SK-N-DZ (cell line): ENCODE measurements at regions not wholly inside any gene's neighbourhood (a gene's known extent, or its start where the extent isn't known, plus 50 kb on each side); places are given as distances from the start of the nearest gene placed in this dataset.

ENCODE experiments used
- DNase-seq: peaks from one replicate; pipeline ENCODE4 v3.0.0-alpha.2; 2015; ENCODE audit warnings: low spot score

DNA sequence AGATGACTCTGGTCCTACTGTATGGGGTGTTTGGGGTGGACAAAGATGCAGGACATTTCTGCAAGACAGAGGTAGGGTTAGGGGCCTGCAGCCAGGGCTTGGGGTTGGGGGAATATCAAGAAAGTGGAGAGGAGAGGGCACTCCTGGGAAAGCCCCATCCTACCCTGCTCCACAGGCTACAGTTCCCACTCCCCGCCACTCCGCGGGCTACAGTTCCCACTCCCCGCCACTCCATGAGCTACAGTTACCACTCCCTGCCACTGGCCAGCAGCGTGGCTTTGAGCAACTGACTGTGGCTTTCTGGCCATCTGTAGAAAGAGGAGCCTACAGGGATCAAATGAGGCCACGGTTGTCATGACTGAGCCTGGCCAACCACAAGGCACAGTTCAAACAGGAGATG lies 93.8 kb upstream of the GRIK3 start:
- no peak for DNase-seq

DNA sequence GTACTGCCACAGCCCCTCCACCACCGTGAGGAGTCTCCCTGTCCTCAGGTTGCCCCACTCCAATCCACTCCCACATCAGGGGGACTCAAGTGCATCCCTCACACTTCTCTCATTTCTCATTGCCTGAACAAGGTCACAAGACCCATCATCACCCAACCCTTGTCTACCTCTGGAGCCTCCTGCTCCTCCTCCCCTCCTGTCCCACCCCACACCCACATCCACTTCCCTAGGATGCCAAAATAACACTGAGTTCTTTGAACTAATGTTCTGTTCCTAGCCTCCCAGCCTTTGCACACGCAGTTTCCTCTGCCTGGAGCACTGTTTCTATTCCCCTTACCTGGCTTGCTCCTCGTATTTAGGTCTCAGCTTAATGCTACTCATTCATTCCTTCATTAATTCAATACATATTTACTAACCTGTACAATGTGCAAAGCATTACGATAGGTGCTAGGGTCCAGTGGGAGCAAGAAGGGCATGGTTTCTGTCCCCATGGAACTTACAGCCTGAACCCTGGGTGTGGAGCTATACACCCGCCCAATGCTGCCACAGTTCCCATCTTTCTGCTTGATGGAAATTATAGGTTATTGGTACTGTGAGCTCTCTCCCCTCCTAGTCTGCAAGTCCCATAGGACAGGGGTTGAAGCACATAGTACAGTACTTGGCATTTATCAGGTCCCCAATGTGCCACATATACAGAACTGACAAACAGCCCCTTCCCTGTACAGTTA lies 96.1 kb upstream of the GRIK3 start:
- DNase-seq, result no peak

DNA sequence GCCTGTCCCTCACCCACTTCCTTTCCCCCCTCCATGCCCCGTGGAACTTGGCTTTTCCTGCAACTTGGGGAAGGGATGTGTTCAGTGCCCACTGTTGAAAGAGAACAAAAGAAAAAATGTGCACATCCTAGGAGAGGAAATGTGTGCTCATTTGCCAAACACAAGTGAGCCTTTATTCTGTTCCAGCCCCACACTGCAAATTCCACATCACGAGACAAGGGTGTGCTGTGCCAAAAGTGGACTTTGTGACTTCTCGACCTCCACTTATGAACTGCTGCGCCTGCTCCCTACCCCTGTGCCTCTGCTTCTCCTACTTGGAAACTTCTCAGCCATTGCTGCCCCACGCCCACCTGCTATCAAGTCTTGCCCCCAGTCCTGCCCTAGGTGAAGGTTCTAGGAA lies 97.0 kb upstream of the GRIK3 start:
- DNase-seq, result no peak

DNA sequence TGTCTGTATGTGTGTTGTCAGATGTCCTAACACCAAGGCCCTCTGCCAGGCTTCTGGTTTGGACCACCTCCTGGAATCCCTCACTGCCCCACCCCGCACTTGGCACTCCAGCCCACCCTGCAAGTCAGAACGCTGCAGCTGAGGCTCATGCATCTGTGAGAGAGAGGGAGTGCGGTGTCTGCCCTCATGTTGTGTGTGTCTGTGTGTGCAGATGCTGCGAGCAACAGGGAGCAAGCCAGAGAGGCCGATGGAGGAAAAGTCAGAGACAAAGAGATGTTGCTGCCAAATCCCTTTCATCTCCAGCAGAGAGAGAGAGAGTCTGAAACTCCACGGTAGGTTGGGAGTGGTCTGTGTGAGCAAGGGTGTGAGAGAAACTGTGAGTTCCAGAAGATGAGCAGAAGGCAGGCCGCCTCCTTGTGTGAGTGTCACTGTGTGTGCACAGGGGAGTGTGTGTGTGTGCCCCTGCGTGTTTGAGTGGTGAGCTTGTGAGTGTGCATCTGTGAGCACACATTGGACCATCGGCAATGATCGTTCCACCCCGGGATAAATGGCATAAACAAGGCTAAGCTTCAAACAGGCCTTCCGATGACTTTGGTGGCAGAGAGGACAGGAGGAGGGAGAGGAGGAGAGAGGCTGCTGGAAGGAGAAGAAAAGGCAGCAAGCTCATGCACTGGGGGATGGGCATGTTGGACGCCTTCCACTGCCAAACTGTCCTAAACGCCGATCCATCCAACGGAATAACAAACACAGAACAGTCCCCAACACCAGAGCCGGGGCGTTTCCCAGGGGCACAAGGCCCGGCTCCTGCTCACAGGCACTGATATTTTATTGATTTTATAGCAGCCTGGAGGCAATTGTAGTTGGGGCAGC lies 99.2 kb upstream of the GRIK3 start:
- no peak for DNase-seq

DNA sequence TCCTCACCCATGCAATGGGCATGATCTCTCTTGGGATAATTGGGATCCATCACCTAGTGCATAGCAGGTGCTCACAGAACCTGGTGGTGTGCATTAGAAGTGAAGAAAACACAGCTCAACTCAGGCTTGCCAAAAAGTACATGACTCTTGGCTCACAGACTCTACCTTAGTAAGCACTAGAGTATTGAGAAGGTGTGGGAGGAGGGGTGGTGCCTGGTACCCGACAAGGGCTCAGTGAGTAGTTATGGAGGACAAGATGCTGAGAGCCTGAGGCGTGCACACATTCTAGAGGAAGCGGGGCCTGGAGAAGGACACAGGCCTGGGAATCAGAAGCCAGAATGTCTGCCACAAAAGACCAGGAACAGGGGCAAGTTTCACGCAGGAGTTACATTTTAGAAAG lies 100.3 kb upstream of the GRIK3 start:
- no peak for DNase-seq

DNA sequence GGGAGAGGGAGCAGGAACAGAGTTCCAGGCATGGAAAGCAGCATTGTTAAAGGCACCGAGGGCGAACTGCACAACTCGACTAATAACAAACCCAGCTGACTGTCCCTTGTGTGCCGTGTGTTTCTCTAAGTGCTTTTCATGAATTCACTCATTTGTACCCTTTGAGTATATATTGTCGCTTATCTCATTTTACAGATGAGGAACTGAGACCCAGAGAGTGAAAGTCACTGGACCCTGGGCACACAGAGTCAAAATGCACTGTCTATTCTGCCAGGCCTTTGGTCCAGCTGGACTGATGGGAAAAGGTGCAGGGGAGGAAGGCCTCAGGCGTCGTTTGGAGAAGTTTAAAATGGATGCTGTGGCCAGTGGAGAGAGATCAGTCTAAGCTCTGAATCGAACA lies 100.7 kb upstream of the GRIK3 start:
- DNase-seq, result no peak

DNA sequence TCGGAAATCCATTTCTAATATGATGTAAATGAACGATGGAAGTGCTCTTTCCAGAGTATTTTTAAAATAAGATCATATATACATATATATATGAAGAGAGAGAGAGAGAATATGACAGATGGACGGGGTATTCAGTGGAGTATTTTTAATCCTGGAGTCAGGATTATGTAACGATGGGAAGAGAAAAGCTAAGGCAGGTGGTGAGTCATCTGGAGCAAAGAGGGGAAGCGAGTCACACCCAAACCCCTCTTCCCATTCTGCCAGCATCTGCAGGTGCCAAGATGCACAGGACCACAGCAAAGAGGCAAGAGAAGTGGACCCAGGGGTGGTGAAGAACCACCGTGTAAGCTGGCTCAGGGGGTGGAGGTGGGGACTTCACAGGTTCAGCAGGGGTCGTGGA lies 102.7 kb upstream of the GRIK3 start:
- no peak for DNase-seq

DNA sequence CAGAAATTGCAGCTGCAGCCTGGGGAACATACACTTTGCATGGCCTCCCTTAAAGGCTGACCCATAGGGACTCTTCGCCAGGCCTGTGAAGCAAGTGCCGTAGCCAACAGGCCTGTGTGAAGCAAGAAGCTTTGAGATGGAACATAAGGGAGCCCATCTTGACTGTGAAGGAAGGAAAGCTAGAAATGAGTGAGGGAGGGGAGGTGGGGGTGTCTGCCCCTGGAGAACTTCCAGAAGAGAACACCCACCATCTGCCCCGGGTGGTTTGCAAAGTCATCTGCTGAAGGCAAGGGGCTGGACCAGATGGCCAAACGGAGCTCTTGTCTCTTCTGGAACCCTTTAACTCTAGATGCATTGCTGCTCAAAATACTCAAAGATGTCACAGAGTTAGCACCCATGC lies 103.3 kb upstream of the GRIK3 start:
- DNase-seq, result no peak

DNA sequence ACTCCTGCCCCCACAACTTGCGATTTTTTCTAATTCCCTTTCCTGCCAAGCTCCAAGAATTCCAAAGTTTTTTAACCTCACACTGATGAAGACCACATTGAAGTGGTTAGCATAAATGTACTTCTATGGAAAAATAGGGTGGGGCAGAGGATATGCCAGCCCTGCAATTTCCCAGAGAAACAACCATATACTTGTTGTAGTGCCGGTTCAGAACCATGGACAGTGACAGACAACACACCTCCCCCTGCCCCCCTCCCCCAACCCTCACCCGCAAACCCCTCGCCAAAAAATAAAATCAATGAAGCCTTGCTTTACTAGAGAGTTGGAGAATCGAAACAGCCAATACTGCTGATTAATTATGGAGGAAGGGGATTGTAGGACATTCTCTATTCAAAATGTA lies 109.5 kb upstream of the GRIK3 start:
- DNase-seq, result no peak

DNA sequence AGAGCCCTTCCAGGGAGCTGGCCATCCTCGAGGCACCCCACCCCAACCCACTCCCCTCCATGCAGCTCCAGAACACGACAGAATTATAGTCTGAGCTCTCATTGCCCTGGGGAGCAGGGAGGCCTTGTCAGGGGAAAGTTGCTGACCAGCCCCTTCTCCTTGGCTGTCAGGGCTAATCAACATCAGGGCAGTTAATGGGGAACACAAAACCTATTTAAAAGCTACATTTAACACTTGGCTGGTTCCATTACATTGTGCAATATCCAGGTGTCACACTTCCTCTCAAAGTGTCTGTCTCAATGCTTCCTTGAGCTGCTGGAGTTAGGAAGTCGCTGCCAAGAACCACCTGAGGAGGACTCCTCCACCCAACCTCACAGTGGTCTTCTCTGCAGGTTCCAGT lies 111.8 kb upstream of the GRIK3 start:
- no peak for DNase-seq

DNA sequence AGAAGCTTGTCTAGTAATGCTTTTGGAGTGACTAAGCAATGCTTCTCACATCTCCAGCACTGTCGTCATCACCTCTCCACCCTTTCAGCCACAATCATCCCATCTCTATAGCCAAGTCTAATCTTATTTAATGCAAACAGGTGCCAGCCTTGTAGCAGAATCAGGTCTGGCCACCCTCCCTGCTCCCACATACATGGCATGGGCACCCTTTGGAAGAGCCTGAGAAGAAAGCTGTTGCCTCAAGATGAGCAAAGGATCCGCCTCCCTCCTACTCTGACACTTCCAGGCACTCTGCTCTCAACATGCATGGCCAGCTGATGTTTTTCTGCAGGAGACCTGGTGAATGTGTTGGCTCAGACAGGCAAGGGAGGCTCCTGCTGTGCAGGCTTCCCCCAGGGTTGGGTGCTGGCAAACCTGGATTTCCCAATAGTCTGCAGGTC lies 113.1 kb upstream of the GRIK3 start:
- no peak for DNase-seq

DNA sequence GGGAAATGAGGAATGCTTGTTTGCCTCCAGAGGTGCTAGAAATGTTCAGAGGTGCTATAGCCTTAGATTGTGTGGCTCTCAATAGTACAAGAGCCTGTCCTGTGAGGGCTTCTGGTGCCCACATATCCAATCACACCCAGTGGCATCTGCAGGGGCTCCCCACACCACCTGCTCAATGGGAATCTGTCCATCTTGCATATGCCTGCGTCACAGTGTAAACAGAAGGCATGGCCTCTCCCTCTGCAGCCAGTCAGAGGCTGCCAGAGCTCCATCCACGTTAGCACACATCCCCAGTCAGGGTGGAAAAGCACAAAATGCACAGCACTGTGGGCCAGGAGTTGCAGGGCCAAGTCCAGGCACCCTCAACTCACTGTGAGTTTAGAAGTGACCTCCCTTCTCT lies 113.6 kb upstream of the GRIK3 start:
- no peak for DNase-seq

DNA sequence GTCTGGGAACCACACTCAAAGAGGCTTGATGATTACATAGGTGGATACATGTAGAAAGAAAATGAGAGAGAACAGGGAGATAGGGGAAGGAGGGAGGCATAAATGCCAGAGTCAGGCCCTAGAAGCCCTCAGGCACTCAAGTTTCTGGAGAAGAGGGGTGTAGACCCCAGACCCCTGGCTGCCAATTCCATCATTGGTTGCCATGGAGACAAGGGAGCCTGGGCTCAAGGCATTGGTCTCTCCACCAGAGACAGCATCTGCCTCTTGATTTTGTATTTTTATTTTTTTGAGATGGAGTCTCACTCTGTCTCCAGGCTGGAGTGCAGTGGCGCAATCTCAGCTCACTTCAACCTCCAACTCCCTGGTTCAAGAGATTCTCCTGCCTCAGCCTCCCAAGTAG lies 114.3 kb upstream of the GRIK3 start:
- no peak for DNase-seq

DNA sequence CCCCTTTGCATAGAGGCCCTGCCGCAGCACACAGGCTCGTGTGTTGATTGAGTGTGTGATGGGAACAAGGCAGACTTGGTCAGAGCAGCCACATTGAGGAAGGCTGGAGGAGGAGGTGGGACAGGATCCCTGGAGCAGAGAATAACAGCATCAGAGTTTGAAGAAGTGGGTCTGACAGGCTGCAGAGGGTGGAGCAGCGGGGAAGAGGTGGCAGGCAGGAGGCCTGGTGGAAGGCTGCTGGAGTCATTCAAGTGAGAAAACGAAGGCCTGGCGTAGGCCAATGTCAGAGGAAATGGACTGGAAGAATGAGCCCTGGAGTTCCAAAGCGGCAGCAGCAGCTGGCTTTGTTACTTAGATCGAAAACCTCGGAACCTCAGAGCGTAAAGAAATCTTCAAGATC lies 115.0 kb upstream of the GRIK3 start:
- peak; percentile 16 for DNase-seq

DNA sequence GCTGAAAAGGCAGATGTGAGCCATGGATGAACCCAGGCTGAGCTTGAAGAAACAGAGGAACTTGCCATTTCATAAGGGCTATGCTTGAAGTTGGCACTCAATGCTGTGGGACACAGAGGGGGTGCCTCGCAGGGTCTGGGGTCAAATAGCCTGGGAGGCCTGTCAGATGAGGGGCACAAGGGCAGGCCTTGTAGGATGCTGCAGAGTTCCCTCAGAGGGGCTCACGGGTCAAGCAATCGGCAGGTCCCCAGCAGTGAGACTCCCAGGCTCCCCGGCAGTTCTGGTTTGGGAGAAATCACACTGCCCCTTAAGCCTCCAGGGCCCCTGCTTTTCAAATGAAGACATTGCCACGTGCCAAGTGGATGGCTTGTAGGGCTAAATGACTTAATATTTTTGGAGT lies 116.7 kb upstream of the GRIK3 start:
- no peak for DNase-seq

DNA sequence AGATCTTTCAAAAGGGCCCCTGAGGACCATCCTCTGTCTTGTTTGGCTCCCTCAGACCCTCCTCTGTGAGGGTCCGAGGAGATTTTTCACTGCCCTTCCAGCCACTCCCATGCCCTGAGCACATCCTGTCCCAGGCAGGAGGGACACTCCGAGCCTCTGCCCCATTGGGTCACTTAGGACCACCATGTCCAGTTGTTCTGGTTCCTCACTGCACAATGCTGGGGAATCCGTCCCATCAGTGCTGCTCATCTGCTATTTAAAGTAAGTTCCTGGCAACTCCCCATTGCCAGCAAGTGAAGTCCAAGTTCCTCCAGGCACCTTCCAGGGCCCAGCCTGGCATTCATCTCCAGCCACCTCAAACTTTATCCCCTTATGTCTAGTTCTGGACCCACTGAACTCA lies 117.5 kb upstream of the GRIK3 start:
- DNase-seq, result no peak

DNA sequence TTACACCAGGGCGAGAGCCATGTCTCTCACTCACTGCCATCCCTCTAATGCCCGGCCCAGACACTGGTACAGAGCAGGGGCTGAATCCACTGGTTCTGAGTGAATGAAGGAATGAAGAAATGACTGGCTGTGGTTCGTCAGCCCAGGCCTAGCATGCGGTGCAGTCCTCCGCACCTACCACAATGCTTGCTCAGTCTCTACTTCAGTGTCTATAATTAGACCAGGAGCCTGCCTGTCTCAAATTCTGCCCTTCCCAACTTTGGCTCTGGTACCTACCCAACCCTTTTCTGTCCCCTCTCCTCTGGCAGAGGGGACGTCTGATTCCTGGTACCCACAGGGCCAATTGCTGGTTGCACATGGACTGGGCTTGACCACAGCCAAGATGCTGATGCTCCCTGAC lies 118.2 kb upstream of the GRIK3 start:
- DNase-seq, result no peak

DNA sequence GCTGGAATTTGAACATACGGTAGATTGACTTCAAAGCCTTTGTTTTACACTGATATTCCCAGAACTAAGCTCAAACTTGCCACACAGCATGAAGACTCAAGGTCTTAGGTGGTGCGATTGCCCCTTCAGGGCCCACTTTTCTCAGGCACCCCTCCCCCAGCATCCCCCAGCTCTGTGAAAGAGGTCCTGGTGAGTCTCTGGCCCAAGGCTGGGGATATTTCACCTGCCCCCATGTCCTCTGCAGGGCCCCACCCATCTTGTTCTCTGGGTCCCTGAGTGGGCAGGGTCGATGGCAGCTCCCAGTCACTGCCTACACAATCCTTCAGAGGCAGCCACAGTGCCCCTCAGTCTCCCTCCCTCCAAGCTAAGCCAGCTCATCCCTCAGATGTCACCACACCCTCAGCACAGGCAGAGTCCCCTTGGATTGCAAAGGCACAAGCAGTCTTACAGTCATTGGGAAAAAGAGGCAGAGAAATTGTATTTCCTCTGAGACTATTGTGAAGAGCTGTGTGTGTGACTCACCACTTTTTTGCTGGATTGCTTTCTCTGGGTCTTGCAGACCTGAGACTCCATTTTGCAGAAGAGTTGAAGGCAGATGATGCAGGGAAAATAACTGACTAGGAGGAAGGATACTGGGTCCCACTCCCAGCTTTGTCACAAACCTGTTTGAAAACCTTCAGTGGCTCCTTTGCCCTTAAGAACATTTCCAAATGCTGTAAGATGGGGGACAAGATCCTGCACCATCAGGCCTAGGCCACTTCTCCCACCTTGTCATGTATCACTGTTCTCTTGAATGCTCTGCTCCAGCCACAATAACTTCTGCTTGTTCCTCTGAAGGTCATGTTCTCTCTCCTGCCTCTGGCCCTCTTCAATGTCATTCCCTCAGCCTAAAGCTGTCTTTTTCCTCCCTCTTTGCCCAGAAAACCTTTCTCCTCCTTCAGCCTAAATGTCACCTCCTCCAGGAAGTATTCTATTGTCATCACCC lies 119.1 kb upstream of the GRIK3 start:
- no peak for DNase-seq

DNA sequence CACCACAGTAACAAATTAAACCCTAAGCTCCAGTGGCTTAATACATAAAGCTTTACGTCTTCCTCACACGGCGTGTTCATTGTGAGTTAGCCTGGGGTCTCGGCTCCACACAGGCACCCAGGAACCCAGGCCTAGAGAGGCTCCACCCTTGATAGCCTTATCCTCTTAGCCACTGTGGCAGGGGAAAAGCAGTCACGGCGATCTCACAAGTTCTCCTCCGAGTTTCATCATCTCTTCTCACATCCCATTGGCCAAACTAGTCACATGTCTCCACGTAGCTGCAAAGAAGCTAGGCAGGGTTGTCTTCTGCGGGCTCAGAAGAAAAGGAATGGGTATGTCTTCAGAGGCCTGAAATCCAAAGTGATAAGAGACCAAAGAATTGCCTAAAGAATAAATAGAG lies 122.3 kb upstream of the GRIK3 start:
- no peak for DNase-seq

DNA sequence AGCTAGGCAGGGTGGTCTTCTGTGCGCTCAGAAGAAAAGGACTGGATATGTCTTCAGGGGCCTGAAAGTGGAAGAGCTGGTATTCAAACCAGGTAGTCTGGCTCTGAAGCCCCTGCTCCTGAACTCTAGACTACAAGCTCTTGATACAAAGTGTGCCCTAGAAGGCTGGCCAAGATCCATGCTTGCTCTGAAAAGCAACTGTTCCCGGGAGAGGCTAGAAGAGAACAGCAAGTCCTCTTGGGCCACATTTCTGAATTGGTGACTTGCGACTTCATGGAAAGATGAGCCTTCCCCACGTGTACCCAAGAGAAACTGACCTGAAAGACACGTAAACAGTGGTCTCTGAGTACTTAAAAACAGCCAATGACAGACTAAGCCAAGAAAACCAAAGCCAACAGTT lies 123.3 kb upstream of the GRIK3 start:
- no peak for DNase-seq

DNA sequence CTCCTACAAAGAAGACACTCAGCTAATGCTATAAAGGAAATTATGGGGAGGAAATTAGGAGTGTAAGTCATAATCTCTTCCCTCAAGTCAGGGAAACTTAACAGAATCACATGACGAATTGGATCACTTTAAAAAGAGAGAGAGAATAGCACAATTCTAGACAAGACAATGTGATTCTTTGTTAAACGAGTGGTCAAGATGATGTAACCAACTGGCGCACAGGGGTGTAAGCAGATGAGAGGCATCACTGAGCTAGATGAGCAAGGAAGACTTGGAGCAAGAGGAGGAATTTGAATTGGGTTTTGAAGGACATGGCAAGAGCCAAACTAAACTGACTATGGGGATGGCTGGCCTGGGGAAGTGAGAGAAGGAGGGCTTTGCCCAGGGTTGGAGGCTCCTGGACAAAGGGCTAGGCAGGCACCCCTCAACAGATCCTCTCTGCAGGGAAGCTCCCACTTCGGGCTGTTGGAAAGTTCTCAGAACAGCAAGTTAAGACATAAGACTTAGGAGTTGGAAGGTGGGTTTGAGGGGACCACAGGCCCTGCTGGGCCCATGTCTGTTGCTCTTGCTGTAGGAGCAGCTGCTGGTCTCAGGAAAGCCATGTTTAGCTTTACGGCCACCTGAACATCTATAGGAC lies 123.9 kb upstream of the GRIK3 start:
- DNase-seq, result no peak

DNA sequence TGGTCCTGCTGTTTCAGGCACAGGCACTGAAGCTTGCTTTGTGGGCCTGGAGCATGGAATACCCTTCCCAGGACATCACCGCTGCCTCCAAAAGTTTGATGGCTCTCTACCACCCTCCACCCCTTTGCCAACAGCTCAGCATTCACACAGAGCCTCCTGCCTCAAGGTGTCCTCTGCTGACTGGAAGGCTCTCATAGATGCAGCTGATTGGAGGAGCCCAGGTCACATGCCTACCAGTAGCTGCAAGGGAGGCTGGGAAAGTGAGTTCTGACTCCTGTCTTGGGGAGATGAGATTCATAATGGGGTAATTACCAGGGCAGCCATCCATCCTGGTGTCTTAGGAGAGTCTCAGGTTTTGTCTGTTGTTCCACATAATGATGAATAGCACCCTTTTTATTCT lies 124.8 kb upstream of the GRIK3 start:
- DNase-seq, result no peak
